IMR-90 (cell line): ENCODE measurements at regions not wholly inside any gene's neighbourhood (a gene's known extent, or its start where the extent isn't known, plus 50 kb on each side); places are given as distances from the start of the nearest gene placed in this dataset.

Experiments used
- ATAC-seq: fragments of 200-7000 bp; cut with Tn5 transposase; 2 replicates; pipeline ENCODE4 v1.9.1; 2020; ENCODE audit warnings: low read depth, mild to moderate bottlenecking, moderate library complexity
- BruUV-seq: library from RNA; stranded (reverse); fragments of 400-500 nt; replicated peaks from 2 replicates; lab custom pipeline; 2021; lab: Mats Ljungman, UMichigan
- CTCF ChIA-PET: fragments of 300-600 bp; formaldehyde crosslinking; extraction: SDS; loops from one replicate; lab custom pipeline; 2021; ENCODE audit warnings: antibody characterized with exemption; lab: Yijun Ruan, JAX
- POLR2A ChIA-PET: fragments of 300-600 bp; sonication (Branson Sonifier 250); formaldehyde crosslinking; loops from one replicate; lab custom pipeline; 2022; ENCODE audit warnings: antibody characterized with exemption; ENCODE audit not compliant: unreplicated experiment; lab: Charles Lee
- DNase-seq: peaks from one replicate; pipeline ENCODE4 v3.0.0; 2013
- H2AFZ ChIP-seq: replicated peaks from 2 replicates; pipeline ENCODE3; 2013; ENCODE audit warnings: low read length, mild to moderate bottlenecking; ENCODE audit not compliant: poor library complexity
- H2AK5ac ChIP-seq: 2 replicates; pipeline ENCODE4 v1.6.1; 2013; ENCODE audit warnings: low read depth, low read length, inconsistent platforms
- H2AK9ac ChIP-seq: replicated peaks from 2 replicates; pipeline ENCODE3; 2013; ENCODE audit warnings: mild to moderate bottlenecking, low read depth, low read length, moderate library complexity; ENCODE audit not compliant: poor library complexity
- H2BK120ac ChIP-seq: 2 replicates; pipeline ENCODE4 v1.6.1; 2013; ENCODE audit warnings: low read depth, low read length, inconsistent platforms
- H2BK15ac ChIP-seq: 3 replicates; pipeline ENCODE4 v1.6.1; 2013; ENCODE audit warnings: low read depth, low read length, inconsistent platforms
- H2BK20ac ChIP-seq: 2 replicates; pipeline ENCODE4 v1.6.1; 2013; ENCODE audit warnings: low read depth, mild to moderate bottlenecking, inconsistent platforms, low read length, moderate library complexity
- H2BK5ac ChIP-seq: 2 replicates; pipeline ENCODE4 v1.6.1; 2013; ENCODE audit warnings: mild to moderate bottlenecking, low read depth, low read length, inconsistent platforms; ENCODE audit not compliant: poor library complexity, severe bottlenecking
- H3K14ac ChIP-seq: replicated peaks from 2 replicates; pipeline ENCODE4 v1.6.1; 2013; ENCODE audit warnings: low read depth, low read length, inconsistent platforms
- H3K18ac ChIP-seq: 2 replicates; pipeline ENCODE4 v1.6.1; 2013; ENCODE audit warnings: low read depth, low read length, control low read depth
- H3K23ac ChIP-seq: 2 replicates; pipeline ENCODE4 v1.6.1; 2013; ENCODE audit warnings: low read depth, low read length, inconsistent platforms
- H3K27ac ChIP-seq: 2 replicates; pipeline ENCODE4 v1.5.1; 2013; ENCODE audit warnings: mild to moderate bottlenecking, control low read depth, low read length; ENCODE audit not compliant: insufficient read depth
- H3K27me3 ChIP-seq: 2 replicates; pipeline ENCODE4 v1.6.1; 2013; ENCODE audit warnings: low read length; ENCODE audit not compliant: control insufficient read depth, insufficient read depth
- H3K36me3 ChIP-seq: 2 replicates; pipeline ENCODE4 v1.6.1; 2013; ENCODE audit warnings: low read length, mixed read lengths; ENCODE audit not compliant: control insufficient read depth, insufficient read depth
- H3K4ac ChIP-seq: 2 replicates; pipeline ENCODE4 v1.6.1; 2013; ENCODE audit warnings: low read depth, low read length, inconsistent platforms
- H3K4me1 ChIP-seq: 2 replicates; pipeline ENCODE4 v1.6.1; 2013; ENCODE audit warnings: low read length, mixed read lengths; ENCODE audit not compliant: control insufficient read depth, insufficient read depth
- H3K4me2 ChIP-seq: 2 replicates; pipeline ENCODE4 v1.6.1; 2013; ENCODE audit warnings: low read depth, mild to moderate bottlenecking, control low read depth, low read length, moderate library complexity
- H3K4me3 ChIP-seq: 2 replicates; pipeline ENCODE4 v1.5.1; 2013; ENCODE audit warnings: low read depth, mild to moderate bottlenecking, control low read depth, low read length, moderate library complexity; ENCODE audit not compliant: insufficient read depth
- H3K56ac ChIP-seq: 2 replicates; pipeline ENCODE4 v1.6.1; 2013; ENCODE audit warnings: low read length, inconsistent platforms; ENCODE audit not compliant: insufficient read depth; ENCODE audit errors: extremely low read depth
- H3K79me1 ChIP-seq, 2 experiments: 2 replicates each; pipeline ENCODE4 v1.6.1; 2013; ENCODE audit warnings: low read length in 2 of 2, inconsistent platforms in 1 of 2, low read depth in 1 of 2
- H3K9ac ChIP-seq: 2 replicates; pipeline ENCODE4 v1.6.1; 2013; ENCODE audit warnings: low read depth, low read length, control low read depth
- H3K9me1 ChIP-seq: 2 replicates; pipeline ENCODE4 v1.6.1; 2013; ENCODE audit warnings: low read length, inconsistent platforms; ENCODE audit not compliant: insufficient read depth
- H3K9me3 ChIP-seq: 2 replicates; pipeline ENCODE4 v1.6.1; 2013; ENCODE audit warnings: low read length; ENCODE audit not compliant: control insufficient read depth, insufficient read depth
- H4K20me1 ChIP-seq: 2 replicates; pipeline ENCODE4 v1.6.1; 2013; ENCODE audit warnings: low read length, inconsistent platforms; ENCODE audit not compliant: insufficient read depth
- H4K5ac ChIP-seq: 2 replicates; pipeline ENCODE4 v1.6.1; 2013; ENCODE audit warnings: mild to moderate bottlenecking, low read depth, low read length, control low read depth
- H4K8ac ChIP-seq, 2 experiments: 2 replicates each; pipeline ENCODE4 v1.6.1; 2013; ENCODE audit warnings: low read depth in 2 of 2, low read length in 2 of 2, control low read depth in 1 of 2, inconsistent platforms in 1 of 2
- H4K91ac ChIP-seq: 2 replicates; pipeline ENCODE4 v1.6.1; 2013; ENCODE audit warnings: low read depth, low read length, inconsistent platforms; ENCODE audit not compliant: insufficient read depth
- BHLHE40 ChIP-seq: fragments of 150-350 bp; IDR thresholded peaks from 2 replicates; pipeline ENCODE4 v1.6.1; 2016; ENCODE audit warnings: mild to moderate bottlenecking, low read depth, low read length
- CEBPB ChIP-seq: IDR thresholded peaks from 2 replicates; pipeline ENCODE4 v1.6.1; 2012; ENCODE audit warnings: low read depth, low read length, improper control_type of control experiment
- CHD1 ChIP-seq: IDR thresholded peaks from 2 replicates; pipeline ENCODE4 v1.6.1; 2012; ENCODE audit warnings: low read depth, low read length, improper control_type of control experiment
- ELK1 ChIP-seq: fragments of 150-350 bp; IDR thresholded peaks from 2 replicates; pipeline ENCODE4 v1.6.1; 2016; ENCODE audit warnings: low read depth, mild to moderate bottlenecking, low read length, moderate library complexity, borderline replicate concordance
- FOS ChIP-seq: fragments of 150-350 bp; IDR thresholded peaks from 2 replicates; pipeline ENCODE4 v1.6.1; 2016; ENCODE audit warnings: low read depth, low read length
- MAFK ChIP-seq: IDR thresholded peaks from 2 replicates; pipeline ENCODE4 v1.6.1; 2012; ENCODE audit warnings: low read depth, low read length, improper control_type of control experiment
- MAZ ChIP-seq: IDR thresholded peaks from 2 replicates; pipeline ENCODE4 v1.6.1; 2012; ENCODE audit warnings: low read depth, mild to moderate bottlenecking, low read length, improper control_type of control experiment, moderate library complexity, borderline replicate concordance
- MXI1 ChIP-seq: IDR thresholded peaks from 2 replicates; pipeline ENCODE4 v1.6.1; 2012; ENCODE audit warnings: low read depth, mild to moderate bottlenecking, low read length, moderate library complexity, borderline replicate concordance
- NFE2L2 ChIP-seq: fragments of 150-350 bp; IDR thresholded peaks from 2 replicates; pipeline ENCODE4 v1.6.1; 2016; ENCODE audit warnings: low read depth, mild to moderate bottlenecking, low read length
- POLR2A ChIP-seq: IDR thresholded peaks from 2 replicates; pipeline ENCODE4 v1.6.1; 2012; ENCODE audit warnings: mild to moderate bottlenecking, low read depth, low read length
- RAD21 ChIP-seq: IDR thresholded peaks from 2 replicates; pipeline ENCODE4 v1.6.1; 2012; ENCODE audit warnings: low read length, improper control_type of control experiment
- RCOR1 ChIP-seq: IDR thresholded peaks from 2 replicates; pipeline ENCODE4 v1.6.1; 2012; ENCODE audit warnings: mild to moderate bottlenecking, low read length, improper control_type of control experiment; ENCODE audit not compliant: insufficient replicate concordance
- RFX5 ChIP-seq: IDR thresholded peaks from 2 replicates; pipeline ENCODE4 v1.8.0; 2012; ENCODE audit warnings: low read depth, mild to moderate bottlenecking, low read length, moderate library complexity
- SMC3 ChIP-seq: fragments of 150-350 bp; IDR thresholded peaks from 2 replicates; pipeline ENCODE4 v1.6.1; 2016; ENCODE audit warnings: low read depth, mild to moderate bottlenecking, antibody characterized with exemption, low read length, moderate library complexity
- USF2 ChIP-seq: fragments of 150-350 bp; IDR thresholded peaks from 2 replicates; pipeline ENCODE4 v1.6.1; 2017; ENCODE audit warnings: mild to moderate bottlenecking, antibody characterized with exemption, low read length, low read depth
- WGBS, 2 experiments: methylation state at CpG; one replicate each; pipeline versions ENCODE4 v1.1.5 to v1.1.7; 2013; ENCODE audit warnings: missing lambda C conversion rate in 2 of 2; ENCODE audit not compliant: insufficient read length in 1 of 2; ENCODE audit errors: extremely low coverage in 2 of 2; 5-methylcytosine and 5-hydroxymethylcytosine counted together
- dilution Hi-C: fragments of 300-500 bp; cut with HindIII; formaldehyde crosslinking; loops from one replicate; pipeline ENCODE4 v1.14.3; 2018; ENCODE audit warnings: low sequenced_read_pairs; ENCODE audit not compliant: unreplicated experiment
- in situ Hi-C: fragments of 300-500 bp; cut with MboI; formaldehyde crosslinking; loops from 3 replicates; pipeline ENCODE4 v1.14.3; 2019; ENCODE audit warnings: low sequenced_read_pairs, inconsistent platforms, mixed read lengths
- intact Hi-C: fragments of 100-400 bp; cut with micrococcal nuclease; formaldehyde crosslinking; loops from 2 replicates; pipeline ENCODE4 v1.10.0; 2022
- TF ChIP-seq, protein P1 (sequence below): conservative IDR thresholded peaks from 2 replicates; pipeline ENCODE4 v1.5.1; 2012; ENCODE audit warnings: mild to moderate bottlenecking, low read depth, low read length, improper control_type of control experiment

DNA sequence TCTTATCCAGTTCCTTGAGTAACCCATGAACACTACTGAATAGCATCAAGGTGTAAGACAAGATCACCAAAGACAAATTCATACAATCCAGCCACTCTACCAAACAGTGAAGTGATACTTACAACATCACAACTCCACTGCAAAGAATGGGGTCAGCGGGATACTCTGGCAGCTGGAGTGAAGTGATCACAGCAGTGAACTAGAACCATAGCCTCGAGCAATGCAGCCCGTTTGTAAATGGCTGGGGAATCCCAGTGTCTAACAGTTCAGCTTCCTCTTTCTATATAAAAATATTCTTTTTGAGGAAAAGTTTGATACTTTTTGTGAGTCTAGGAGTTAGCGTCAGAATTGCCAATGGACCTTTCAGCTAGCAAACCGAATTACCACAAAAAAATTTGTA, 515.2 kb downstream of the ZNF608 start:
- Histone ChIP-seq H3K56ac (no peak overlapping the region), H4K91ac (no peak overlapping the region), H3K23ac (no peak overlapping the region), H2AFZ (no peak overlapping the region), H3K79me1 (no peaks in the 10 kb centered on the region), H3K27me3 (peaks cover 3% of the 10 kb centered on the region; the same call in 1 of the 2 replicates), H3K18ac (no peak overlapping the region), H3K36me3 (no peaks in the 10 kb centered on the region), H3K4ac (no peak overlapping the region), H4K5ac (no peak overlapping the region), H2BK5ac (no peak overlapping the region), H3K9me3 (no peaks in the 10 kb centered on the region), H2BK20ac (no peak overlapping the region), H3K14ac (no peak overlapping the region), H3K27ac (no peak overlapping the region), H2BK120ac (no peak overlapping the region), H3K4me3 (no peak overlapping the region), H3K4me1 (no peaks in the 10 kb centered on the region), H3K9me1 (no peaks in the 10 kb centered on the region), H2AK9ac (no peak overlapping the region), H4K8ac (no peak overlapping the region), H4K20me1 (no peaks in the 10 kb centered on the region), H3K9ac (no peak overlapping the region), H3K4me2 (no peak overlapping the region), H2AK5ac (no peak overlapping the region), H2BK15ac (no peak overlapping the region)
- no peak for ATAC-seq
- in situ Hi-C loops = no loop called here
- WGBS, 2 experiments = no CpG with 5 or more reads among the region's 5 CpGs
- no peak for DNase-seq
- TF ChIP-seq, protein P1, sequence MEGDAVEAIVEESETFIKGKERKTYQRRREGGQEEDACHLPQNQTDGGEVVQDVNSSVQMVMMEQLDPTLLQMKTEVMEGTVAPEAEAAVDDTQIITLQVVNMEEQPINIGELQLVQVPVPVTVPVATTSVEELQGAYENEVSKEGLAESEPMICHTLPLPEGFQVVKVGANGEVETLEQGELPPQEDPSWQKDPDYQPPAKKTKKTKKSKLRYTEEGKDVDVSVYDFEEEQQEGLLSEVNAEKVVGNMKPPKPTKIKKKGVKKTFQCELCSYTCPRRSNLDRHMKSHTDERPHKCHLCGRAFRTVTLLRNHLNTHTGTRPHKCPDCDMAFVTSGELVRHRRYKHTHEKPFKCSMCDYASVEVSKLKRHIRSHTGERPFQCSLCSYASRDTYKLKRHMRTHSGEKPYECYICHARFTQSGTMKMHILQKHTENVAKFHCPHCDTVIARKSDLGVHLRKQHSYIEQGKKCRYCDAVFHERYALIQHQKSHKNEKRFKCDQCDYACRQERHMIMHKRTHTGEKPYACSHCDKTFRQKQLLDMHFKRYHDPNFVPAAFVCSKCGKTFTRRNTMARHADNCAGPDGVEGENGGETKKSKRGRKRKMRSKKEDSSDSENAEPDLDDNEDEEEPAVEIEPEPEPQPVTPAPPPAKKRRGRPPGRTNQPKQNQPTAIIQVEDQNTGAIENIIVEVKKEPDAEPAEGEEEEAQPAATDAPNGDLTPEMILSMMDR = no peak
- TF ChIP-seq RCOR1 (no peak), USF2 (no peak), CHD1 (no peak), MAFK (no peak), RFX5 (no peak), NFE2L2 (no peak), CEBPB (no peak), BHLHE40 (no peak), SMC3 (no peak), POLR2A (no peak), ELK1 (no peak), MXI1 (no peak), RAD21 (no peak), MAZ (no peak), FOS (no peak)
- no TSS peak for BruUV-seq
- dilution Hi-C loops = no loop called here
- intact Hi-C loops = no loop called here
- CTCF ChIA-PET = no interaction called here
- POLR2A ChIA-PET = no interaction called here
